Breast epithelium (tissue), 3 donors: ENCODE measurements at regions not wholly inside any gene's neighbourhood (a gene's known extent, or its start where the extent isn't known, plus 50 kb on each side); places are given as distances from the start of the nearest gene placed in this dataset.

ENCODE experiments used
- POLR2A ChIP-seq: fragments of 450-650 bp; IDR thresholded peaks from one replicate; pipeline ENCODE4 v1.6.1; 2016; ENCODE audit warnings: antibody characterized with exemption, mild to moderate bottlenecking, moderate library complexity
- TF ChIP-seq, protein P1 (sequence below), 3 donors: fragments of 450-650 bp; IDR thresholded peaks; one replicate each; pipeline ENCODE4 v1.5.1; 2016 to 2017; ENCODE audit warnings: antibody characterized with exemption in 3 of 3, mild to moderate bottlenecking in 3 of 3, moderate library complexity in 3 of 3

DNA sequence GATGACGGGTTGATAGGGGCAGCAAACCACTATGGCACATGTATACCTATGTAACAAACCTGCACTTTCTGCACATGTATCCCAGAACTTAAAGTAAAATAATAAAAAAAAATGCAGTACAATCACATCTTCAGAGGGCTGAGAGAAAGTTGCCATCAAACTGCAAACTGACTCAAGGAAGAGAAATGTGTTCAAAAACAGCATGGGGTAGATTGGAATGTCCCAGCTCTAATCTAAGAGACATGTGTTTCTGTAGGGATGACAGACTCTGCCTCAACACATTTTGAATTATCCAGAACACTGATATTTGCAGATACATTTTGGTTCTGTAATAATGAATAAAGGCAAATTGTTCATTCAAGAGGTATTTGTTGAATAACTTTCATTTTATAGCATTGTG, 171.2 kb upstream of the RUNX1 start:
- TF ChIP-seq, protein P1, sequence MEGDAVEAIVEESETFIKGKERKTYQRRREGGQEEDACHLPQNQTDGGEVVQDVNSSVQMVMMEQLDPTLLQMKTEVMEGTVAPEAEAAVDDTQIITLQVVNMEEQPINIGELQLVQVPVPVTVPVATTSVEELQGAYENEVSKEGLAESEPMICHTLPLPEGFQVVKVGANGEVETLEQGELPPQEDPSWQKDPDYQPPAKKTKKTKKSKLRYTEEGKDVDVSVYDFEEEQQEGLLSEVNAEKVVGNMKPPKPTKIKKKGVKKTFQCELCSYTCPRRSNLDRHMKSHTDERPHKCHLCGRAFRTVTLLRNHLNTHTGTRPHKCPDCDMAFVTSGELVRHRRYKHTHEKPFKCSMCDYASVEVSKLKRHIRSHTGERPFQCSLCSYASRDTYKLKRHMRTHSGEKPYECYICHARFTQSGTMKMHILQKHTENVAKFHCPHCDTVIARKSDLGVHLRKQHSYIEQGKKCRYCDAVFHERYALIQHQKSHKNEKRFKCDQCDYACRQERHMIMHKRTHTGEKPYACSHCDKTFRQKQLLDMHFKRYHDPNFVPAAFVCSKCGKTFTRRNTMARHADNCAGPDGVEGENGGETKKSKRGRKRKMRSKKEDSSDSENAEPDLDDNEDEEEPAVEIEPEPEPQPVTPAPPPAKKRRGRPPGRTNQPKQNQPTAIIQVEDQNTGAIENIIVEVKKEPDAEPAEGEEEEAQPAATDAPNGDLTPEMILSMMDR (IDR thresholded peaks at IDR 0.05) = no peak
- TF ChIP-seq POLR2A = no peak
